DOHH2 (cell line): ENCODE measurements at regions not wholly inside any gene's neighbourhood (a gene's known extent, or its start where the extent isn't known, plus 50 kb on each side); places are given as distances from the start of the nearest gene placed in this dataset.

Source experiments
- H3F3A ChIP-seq: fragments of 200-600 bp; sonication (generic), shearing (Covaris generic); 2 replicates; pipeline ENCODE4 v1.6.0; 2016; ENCODE audit warnings: antibody characterized with exemption, mild to moderate bottlenecking; ENCODE audit not compliant: control insufficient read depth, insufficient read depth
- H3K27ac ChIP-seq: fragments of 200-600 bp; sonication (generic); 2 replicates; pipeline ENCODE4 v1.5.1; 2014; ENCODE audit warnings: low read depth, mild to moderate bottlenecking, low read length, moderate library complexity
- H3K27me3 ChIP-seq: fragments of 200-600 bp; sonication (generic); 2 replicates; pipeline ENCODE4 v1.6.1; 2014; ENCODE audit warnings: mild to moderate bottlenecking, low read length, mixed read lengths; ENCODE audit not compliant: control insufficient read depth
- H3K36me3 ChIP-seq: fragments of 200-600 bp; sonication (generic); 2 replicates; pipeline ENCODE4 v1.6.1; 2014; ENCODE audit warnings: mild to moderate bottlenecking, low read length, moderate library complexity, mixed read lengths; ENCODE audit not compliant: control insufficient read depth
- H3K4me1 ChIP-seq: fragments of 200-600 bp; sonication (generic); 2 replicates; pipeline ENCODE4 v1.6.1; 2014; ENCODE audit warnings: mild to moderate bottlenecking, low read length, mixed read lengths; ENCODE audit not compliant: control insufficient read depth
- H3K4me2 ChIP-seq: fragments of 200-600 bp; sonication (generic); 2 replicates; pipeline ENCODE4 v1.6.0; 2014; ENCODE audit warnings: mild to moderate bottlenecking, low read length, moderate library complexity
- H3K4me3 ChIP-seq: fragments of 200-600 bp; sonication (generic); 2 replicates; pipeline ENCODE4 v1.5.1; 2014; ENCODE audit warnings: mild to moderate bottlenecking, low read length, mixed read lengths
- H3K79me2 ChIP-seq: fragments of 200-600 bp; sonication (generic); 2 replicates; pipeline ENCODE4 v1.6.1; 2014; ENCODE audit warnings: mild to moderate bottlenecking, low read length, mixed read lengths; ENCODE audit not compliant: control insufficient read depth
- H3K9me2 ChIP-seq: fragments of 200-600 bp; sonication (generic); replicated peaks from 2 replicates; pipeline ENCODE4 v1.6.1; 2014; ENCODE audit warnings: mild to moderate bottlenecking, low read length, mixed read lengths; ENCODE audit not compliant: control insufficient read depth
- H3K9me3 ChIP-seq: fragments of 200-600 bp; sonication (generic); 2 replicates; pipeline ENCODE4 v1.6.1; 2014; ENCODE audit warnings: antibody characterized with exemption, low read length, mixed read lengths; ENCODE audit not compliant: control insufficient read depth, insufficient read depth
- H4K20me1 ChIP-seq: fragments of 200-600 bp; sonication (generic); 2 replicates; pipeline ENCODE4 v1.6.0; 2014; ENCODE audit warnings: low read depth, mild to moderate bottlenecking, antibody characterized with exemption, low read length, moderate library complexity; ENCODE audit not compliant: control insufficient read depth, insufficient read depth
- EZH2phosphoT487 ChIP-seq: fragments of 200-600 bp; sonication (generic); IDR thresholded peaks from 2 replicates; pipeline ENCODE4 v1.6.1; 2017; ENCODE audit warnings: borderline replicate concordance, mild to moderate bottlenecking, antibody characterized with exemption, low read length, moderate library complexity, mixed read lengths
- TF ChIP-seq, protein P1 (sequence below): fragments of 200-600 bp; sonication (generic); IDR thresholded peaks from one replicate; pipeline ENCODE4 v1.5.1; 2014; ENCODE audit warnings: antibody characterized with exemption, mild to moderate bottlenecking, low read depth, low read length; ENCODE audit not compliant: poor library complexity, severe bottlenecking

DNA sequence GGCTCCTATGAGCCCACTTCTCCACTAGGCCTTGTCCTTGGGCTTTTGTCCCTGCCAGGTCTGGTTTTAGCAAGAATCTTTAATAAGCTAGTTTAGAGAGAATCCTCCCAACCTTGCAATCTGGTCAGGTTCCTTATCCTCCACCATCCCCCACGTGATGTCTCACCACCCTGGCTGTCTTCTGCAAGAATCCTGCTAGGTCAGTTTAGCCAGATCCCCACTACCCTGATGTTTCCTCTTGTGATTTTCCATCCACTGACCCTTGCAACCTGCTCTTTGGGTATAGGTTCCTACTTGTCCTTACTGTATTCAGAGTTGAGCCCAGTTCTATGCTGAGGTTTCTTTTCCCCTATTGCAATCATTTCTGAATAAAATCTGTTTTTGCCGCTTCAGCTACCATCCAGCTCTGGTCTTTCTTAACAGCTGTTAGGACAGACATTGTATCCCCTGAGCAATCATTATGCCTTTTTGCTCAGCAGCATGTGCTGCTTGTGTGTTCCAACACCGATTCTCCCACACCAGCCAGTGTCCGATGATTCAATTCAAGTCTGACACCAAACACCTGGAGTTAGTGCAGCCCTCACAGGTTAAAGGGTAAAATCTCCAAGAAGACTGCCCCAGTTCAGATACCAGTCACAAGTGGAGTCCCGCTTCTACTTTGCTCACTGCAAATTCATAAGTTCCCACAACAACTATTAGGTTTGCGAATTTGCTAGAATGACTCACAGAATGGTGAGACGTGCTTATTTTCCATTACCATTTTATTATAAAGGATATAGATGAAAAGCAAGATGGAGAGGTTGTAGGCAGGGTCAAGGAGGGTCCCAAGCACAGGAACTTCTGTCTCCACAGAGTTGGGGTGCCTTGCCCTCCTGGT, 62.2 kb upstream of the ADCY1 start:
- TF ChIP-seq, protein P1, sequence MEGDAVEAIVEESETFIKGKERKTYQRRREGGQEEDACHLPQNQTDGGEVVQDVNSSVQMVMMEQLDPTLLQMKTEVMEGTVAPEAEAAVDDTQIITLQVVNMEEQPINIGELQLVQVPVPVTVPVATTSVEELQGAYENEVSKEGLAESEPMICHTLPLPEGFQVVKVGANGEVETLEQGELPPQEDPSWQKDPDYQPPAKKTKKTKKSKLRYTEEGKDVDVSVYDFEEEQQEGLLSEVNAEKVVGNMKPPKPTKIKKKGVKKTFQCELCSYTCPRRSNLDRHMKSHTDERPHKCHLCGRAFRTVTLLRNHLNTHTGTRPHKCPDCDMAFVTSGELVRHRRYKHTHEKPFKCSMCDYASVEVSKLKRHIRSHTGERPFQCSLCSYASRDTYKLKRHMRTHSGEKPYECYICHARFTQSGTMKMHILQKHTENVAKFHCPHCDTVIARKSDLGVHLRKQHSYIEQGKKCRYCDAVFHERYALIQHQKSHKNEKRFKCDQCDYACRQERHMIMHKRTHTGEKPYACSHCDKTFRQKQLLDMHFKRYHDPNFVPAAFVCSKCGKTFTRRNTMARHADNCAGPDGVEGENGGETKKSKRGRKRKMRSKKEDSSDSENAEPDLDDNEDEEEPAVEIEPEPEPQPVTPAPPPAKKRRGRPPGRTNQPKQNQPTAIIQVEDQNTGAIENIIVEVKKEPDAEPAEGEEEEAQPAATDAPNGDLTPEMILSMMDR = no peak
- no peak for TF ChIP-seq EZH2phosphoT487

DNA sequence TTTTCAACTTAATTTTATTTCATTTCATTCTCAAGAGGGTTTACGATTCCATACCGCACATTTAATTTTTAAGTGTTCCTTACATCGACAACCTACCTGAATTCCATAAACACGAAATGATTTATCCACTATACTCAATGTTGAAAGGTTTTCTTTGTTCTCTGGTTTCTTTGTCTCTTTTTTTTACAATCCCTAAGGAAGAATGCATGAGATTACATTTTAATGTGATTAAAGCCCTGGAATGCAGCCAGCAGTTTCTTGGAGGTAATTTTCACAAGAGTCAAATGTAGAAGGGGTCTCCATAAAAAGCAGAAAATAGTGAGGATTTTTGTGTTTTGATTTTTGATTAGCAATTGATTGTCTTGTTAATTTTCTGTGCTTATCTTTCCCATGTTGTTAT, 59.2 kb upstream of the ADCY1 start:
- H3K4me1 ChIP-seq = no peaks in the 10 kb centered on the region
- H3K36me3 ChIP-seq = no peaks in the 10 kb centered on the region
- H3K9me3 ChIP-seq = peaks cover 11% of the 10 kb centered on the region
- no peak overlapping the region for H3K4me2 ChIP-seq
- H3K79me2 ChIP-seq = no peaks in the 10 kb centered on the region
- TF ChIP-seq EZH2phosphoT487 = no peak
- TF ChIP-seq, protein P1 = no peak
- no peaks in the 10 kb centered on the region for H3F3A ChIP-seq
- H4K20me1 ChIP-seq = no peaks in the 10 kb centered on the region
- H3K27ac ChIP-seq = no peak overlapping the region
- H3K4me3 ChIP-seq = no peak overlapping the region
- H3K9me2 ChIP-seq = no peaks in the 10 kb centered on the region
- no peaks in the 10 kb centered on the region for H3K27me3 ChIP-seq

More for the DNA sequence above, 62.2 kb upstream of the ADCY1 start:
- Histone ChIP-seq H3K4me3 (no peak overlapping the region), H3K9me2 (no peaks in the 10 kb centered on the region), H3K9me3 (no peaks in the 10 kb centered on the region; the same call in 1 of the 2 replicates), H4K20me1 (no peaks in the 10 kb centered on the region), H3K4me2 (no peak overlapping the region), H3K79me2 (no peaks in the 10 kb centered on the region), H3K36me3 (no peaks in the 10 kb centered on the region), H3K27me3 (no peaks in the 10 kb centered on the region), H3K4me1 (no peaks in the 10 kb centered on the region), H3K27ac (no peak overlapping the region), H3F3A (no peaks in the 10 kb centered on the region)

DNA sequence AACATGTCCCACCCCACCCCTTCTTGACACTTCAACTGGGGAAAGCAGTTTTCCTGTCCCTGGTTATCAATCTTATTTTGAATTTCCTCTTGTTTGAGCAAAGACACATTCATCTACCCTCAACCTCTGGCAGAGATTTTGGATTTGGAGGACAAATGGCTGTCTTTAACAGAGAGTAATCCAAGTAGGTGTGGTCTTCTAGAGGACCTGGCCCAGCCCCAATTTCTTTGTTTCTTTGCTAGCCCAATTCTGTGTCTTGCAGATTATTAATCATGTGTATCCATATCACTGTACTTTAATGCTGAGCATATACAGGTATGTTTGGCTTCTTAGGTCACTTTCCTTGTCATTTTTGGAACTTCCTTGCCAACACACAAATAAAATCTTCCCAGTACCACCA, 58.8 kb upstream of the ADCY1 start:
- Histone ChIP-seq H4K20me1 (no peaks in the 10 kb centered on the region), H3K36me3 (no peaks in the 10 kb centered on the region), H3K9me2 (no peaks in the 10 kb centered on the region), H3K4me3 (no peak overlapping the region), H3K27ac (no peak overlapping the region), H3K4me1 (no peaks in the 10 kb centered on the region), H3K79me2 (no peaks in the 10 kb centered on the region), H3K27me3 (no peaks in the 10 kb centered on the region), H3F3A (no peaks in the 10 kb centered on the region), H3K4me2 (no peak overlapping the region), H3K9me3 (peaks cover 11% of the 10 kb centered on the region)
- TF ChIP-seq, protein P1 = no peak
- TF ChIP-seq EZH2phosphoT487 = no peak
